ENCODE measurements at regions not wholly inside any gene's neighbourhood (a gene's known extent, or its start where the extent isn't known, plus 50 kb on each side); places are given as distances from the start of the nearest gene placed in this dataset.

DNA sequence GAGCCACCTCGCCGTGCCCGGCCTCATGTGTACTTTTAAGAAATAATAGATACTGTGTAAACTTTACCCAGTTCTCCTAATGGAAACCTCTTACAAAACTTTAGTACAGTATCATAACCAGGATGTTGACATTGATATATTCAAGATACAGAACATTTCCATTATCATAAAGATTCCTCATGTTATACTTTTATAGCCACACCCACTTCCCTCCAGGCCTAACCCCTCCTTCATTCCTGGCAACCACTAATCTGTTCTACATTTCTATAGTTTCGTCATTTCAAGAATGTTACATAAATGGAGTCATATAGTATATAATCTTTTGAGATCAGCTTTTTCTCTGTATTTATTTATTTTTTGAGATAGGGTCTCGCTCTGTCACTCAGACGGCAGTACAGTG, 52.6 kb upstream of the SALL4 start:
- TF ChIP-seq, protein P1, sequence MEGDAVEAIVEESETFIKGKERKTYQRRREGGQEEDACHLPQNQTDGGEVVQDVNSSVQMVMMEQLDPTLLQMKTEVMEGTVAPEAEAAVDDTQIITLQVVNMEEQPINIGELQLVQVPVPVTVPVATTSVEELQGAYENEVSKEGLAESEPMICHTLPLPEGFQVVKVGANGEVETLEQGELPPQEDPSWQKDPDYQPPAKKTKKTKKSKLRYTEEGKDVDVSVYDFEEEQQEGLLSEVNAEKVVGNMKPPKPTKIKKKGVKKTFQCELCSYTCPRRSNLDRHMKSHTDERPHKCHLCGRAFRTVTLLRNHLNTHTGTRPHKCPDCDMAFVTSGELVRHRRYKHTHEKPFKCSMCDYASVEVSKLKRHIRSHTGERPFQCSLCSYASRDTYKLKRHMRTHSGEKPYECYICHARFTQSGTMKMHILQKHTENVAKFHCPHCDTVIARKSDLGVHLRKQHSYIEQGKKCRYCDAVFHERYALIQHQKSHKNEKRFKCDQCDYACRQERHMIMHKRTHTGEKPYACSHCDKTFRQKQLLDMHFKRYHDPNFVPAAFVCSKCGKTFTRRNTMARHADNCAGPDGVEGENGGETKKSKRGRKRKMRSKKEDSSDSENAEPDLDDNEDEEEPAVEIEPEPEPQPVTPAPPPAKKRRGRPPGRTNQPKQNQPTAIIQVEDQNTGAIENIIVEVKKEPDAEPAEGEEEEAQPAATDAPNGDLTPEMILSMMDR (IDR thresholded peaks at IDR 0.05 in 4 of 5, conservative IDR thresholded peaks at IDR 0.05 in 1 of 5), result no peak
- TF ChIP-seq POLR2A (IDR thresholded peaks at IDR 0.05), result no peak
